ENCODE measurements at regions not wholly inside any gene's neighbourhood (a gene's known extent, or its start where the extent isn't known, plus 50 kb on each side); places are given as distances from the start of the nearest gene placed in this dataset.

DNA sequence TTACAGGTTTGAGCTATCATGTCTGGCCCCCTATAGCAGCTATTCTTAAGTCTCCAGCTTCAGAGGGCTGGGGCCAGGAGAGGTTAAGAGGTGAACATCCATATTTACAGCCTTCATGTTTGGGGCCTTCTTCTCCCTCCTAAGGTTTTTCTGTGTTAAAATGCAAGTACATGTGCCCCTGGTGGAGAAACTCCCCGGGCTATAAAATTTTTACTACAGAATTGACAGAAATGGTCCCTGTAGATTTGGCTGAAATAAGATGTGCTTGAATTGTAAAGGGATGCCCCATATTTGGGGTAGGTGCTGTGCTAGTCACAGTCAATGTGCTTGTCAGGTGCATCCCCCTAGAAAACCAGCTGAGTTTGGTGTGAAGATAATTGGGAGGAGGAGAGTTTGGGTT lies 263.3 kb upstream of the CXCR4 start:
- no peak overlapping the region for H3K4me3 ChIP-seq (replicated peaks in 1 of 3)
- no peak for DNase-seq
- 96 to 100% methylated on average over 1 of the region's 1 CpG for WGBS, 2 donors
- no peaks in the 10 kb centered on the region for H3K36me3 ChIP-seq
- intact Hi-C loops (cut with DNase I): loop anchor here (5.0 kb wide), 1 partner anchor 464 kb away; no protein-coding TSS in a partner anchor
- peaks cover 0 to 3% of the 10 kb centered on the region in 2 donors for H3K4me1 ChIP-seq
- no peak for TF ChIP-seq POLR2A (IDR thresholded peaks at IDR 0.05)
- TF ChIP-seq, protein P1, sequence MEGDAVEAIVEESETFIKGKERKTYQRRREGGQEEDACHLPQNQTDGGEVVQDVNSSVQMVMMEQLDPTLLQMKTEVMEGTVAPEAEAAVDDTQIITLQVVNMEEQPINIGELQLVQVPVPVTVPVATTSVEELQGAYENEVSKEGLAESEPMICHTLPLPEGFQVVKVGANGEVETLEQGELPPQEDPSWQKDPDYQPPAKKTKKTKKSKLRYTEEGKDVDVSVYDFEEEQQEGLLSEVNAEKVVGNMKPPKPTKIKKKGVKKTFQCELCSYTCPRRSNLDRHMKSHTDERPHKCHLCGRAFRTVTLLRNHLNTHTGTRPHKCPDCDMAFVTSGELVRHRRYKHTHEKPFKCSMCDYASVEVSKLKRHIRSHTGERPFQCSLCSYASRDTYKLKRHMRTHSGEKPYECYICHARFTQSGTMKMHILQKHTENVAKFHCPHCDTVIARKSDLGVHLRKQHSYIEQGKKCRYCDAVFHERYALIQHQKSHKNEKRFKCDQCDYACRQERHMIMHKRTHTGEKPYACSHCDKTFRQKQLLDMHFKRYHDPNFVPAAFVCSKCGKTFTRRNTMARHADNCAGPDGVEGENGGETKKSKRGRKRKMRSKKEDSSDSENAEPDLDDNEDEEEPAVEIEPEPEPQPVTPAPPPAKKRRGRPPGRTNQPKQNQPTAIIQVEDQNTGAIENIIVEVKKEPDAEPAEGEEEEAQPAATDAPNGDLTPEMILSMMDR (IDR thresholded peaks at IDR 0.05): no peak
- no peaks in the 10 kb centered on the region for H3K27me3 ChIP-seq
- H3K9me3 ChIP-seq: no peaks in the 10 kb centered on the region
- no peak overlapping the region for H3K27ac ChIP-seq

DNA sequence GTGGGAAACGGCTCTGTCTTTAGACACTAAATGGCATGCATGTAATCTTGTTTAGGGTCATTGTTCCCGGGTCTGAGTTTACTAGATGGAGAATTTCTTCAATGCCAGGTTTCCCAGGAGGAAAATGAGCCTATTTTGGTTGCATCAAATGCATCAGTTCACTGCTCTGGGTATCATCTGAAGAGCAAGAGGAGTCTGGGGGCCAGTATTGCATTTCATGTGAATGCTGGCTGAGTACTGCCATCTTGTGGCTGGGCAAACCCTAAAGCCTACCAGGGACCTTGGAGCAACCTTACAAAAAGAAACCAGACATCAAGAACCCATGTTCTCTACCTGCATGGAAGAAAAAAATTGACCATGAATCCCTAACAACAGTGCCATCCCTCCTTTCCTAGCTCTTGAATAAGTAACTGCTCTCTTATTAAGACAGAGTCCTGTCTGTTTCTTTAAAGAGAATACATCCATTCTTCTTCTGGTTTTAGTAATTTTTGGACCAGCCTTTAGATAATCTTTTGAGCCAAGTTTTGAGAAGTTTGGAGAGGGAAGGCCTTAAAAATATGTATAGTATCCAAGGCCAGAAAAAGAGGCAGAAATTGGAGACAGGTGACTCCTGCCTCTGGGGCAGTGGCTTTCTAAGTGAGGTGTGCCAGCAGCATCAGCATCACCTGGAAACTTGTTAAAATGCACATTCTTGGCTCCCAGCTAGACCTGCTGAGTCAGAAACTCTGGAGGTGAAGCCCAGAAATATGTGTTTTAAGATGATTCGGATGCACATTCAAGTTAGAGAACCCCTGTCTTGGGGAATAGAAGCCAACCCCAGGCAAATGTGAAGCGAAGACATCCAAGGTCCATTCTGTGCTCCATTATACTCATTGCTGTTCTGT lies 261.0 kb upstream of the CXCR4 start:
- Histone ChIP-seq H3K27ac (no peak overlapping the region), H3K4me3 (replicated peaks in 1 of 3) (no peak overlapping the region), H3K4me1 (peaks cover 0 to 3% of the 10 kb centered on the region in 2 donors), H3K27me3 (no peaks in the 10 kb centered on the region), H3K9me3 (no peaks in the 10 kb centered on the region), H3K36me3 (no peaks in the 10 kb centered on the region)
- TF ChIP-seq, protein P1 (IDR thresholded peaks at IDR 0.05): peak in 5 of 6 experiments; percentile 12 to 71 (median 70)
- no peak for TF ChIP-seq POLR2A (IDR thresholded peaks at IDR 0.05)
- intact Hi-C loops (cut with DNase I): no loop called here
- 66 to 76% methylated on average over 4 of the region's 4 CpGs for WGBS, 2 donors
- peak; percentile 46 to 55 for DNase-seq

DNA sequence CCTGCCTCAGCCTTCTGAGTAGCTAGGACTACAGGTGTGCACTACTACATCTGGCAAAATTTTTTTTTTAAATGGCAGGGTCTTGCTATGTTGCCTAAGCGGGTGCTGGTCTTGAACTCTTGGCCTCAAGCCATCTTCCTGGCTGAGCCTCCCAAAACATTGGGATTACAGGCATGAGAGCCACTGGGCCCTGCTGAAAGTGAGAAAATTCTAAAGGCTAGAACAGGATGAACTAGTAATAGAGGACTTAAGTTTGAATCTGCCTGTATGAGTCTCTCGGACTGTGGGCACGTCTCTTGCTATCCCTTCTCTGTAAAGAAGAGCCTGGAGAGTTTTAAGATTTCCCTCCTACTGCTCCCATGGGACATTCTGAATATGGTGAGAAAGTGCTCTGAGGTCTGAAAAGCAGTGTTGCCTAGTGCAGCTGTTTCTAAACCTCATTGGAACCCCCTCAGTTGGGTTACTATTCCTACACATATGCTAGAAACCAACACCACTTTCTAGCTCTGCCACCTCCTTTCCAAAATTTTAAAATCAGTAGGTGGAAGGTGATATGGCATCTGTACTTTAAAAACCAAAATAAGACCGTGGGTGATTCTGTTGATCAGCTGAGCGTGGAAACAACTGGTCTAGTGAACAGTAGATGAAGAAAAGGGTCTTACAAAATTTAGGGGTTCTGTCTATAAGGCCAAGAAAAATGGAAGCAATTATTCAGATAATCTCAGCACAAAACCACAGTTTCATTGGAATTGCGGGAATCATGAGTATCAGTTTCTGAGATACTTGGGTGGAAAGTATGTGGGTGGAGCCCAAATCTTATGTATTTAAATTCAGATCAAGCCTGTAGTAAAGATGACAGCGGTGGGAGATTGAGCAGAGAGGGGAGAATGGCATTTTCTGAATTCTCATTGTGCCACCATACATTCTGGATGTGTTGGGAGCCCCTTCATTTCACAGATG lies 259.8 kb upstream of the CXCR4 start:
- H3K27ac ChIP-seq: no peak overlapping the region
- H3K27me3 ChIP-seq: no peaks in the 10 kb centered on the region
- no peak overlapping the region for H3K4me3 ChIP-seq (replicated peaks in 1 of 3)
- no peak for DNase-seq
- no peak for TF ChIP-seq POLR2A (IDR thresholded peaks at IDR 0.05)
- TF ChIP-seq, protein P1 (IDR thresholded peaks at IDR 0.05): no peak
- WGBS, 2 donors: 89 to 92% methylated on average over 7 of the region's 7 CpGs
- H3K4me1 ChIP-seq: peaks cover 0 to 3% of the 10 kb centered on the region in 2 donors
- no peaks in the 10 kb centered on the region for H3K9me3 ChIP-seq
- intact Hi-C loops (cut with DNase I): no loop called here
- H3K36me3 ChIP-seq: no peaks in the 10 kb centered on the region

DNA sequence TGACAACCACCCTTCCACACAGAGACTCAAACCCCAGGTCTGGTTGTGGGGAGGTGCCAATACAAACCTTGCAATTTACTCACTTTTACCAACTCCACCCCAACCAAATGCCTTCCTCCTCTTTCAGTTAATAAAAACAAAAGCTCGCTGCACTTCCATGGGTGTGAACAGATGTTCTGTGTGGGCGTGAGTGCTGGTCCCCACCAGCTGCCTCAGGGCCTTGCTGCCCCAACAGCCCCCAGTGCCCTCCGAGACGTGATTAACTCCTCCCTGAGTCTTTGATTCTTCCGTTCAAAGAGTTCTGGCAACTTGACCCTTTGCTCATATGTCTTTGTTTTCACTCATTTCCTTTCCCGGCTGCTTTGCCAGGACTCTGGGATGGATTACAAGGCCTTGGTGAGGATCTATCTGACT lies 258.9 kb upstream of the CXCR4 start:
- Histone ChIP-seq H3K4me3 (replicated peaks in 1 of 3) (no peak overlapping the region), H3K27ac (no peak overlapping the region), H3K36me3 (no peaks in the 10 kb centered on the region), H3K9me3 (no peaks in the 10 kb centered on the region), H3K4me1 (peaks cover 0 to 3% of the 10 kb centered on the region in 2 donors), H3K27me3 (no peaks in the 10 kb centered on the region)
- intact Hi-C loops (cut with DNase I): no loop called here
- WGBS, 2 donors: 69 to 70% methylated on average over 6 of the region's 6 CpGs
- no peak for DNase-seq
- TF ChIP-seq, protein P1 (IDR thresholded peaks at IDR 0.05): no peak

All from thyroid gland (tissue), 4 donors.